Inflammatory macrophage (primary cell): ENCODE measurements at regions not wholly inside any gene's neighbourhood (a gene's known extent, or its start where the extent isn't known, plus 50 kb on each side); places are given as distances from the start of the nearest gene placed in this dataset.

Source experiments
- DNase-seq, 2 donors: peaks; one replicate each; pipeline ENCODE4 v3.0.0-alpha.2; 2020 to 2022

DNA sequence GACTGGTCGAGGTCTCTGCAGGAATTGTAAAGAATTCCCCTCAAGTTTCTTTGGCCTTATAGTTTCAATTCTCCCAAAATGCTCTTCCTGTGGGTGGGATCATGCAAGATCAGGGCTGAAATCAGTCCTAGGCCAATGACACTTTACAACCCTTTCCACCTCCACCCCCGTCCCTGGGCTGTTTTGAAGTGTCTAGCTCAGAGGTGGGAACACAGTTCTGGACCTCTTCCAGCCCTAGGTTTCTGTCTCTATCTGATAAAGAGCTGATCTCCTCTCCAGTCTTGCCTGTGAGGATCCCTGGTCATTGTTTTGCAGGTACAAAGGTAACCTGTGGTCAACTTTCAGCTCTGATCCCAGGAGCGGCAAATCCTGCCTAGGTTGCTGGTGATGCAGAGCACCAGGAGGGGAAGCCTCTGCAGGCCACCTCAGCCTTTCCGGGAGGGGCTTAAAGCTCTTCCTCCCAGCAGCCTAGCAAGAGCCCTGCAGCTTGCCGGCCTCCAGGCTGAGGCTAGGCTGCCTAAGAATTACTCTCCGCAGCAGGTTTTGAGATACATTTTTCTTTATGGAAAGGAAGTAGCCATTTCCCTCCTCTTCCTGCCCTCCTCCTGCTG is 69.8 kb upstream of the WIPF1 start:
- DNase-seq = peak; percentile 31 to 32

DNA sequence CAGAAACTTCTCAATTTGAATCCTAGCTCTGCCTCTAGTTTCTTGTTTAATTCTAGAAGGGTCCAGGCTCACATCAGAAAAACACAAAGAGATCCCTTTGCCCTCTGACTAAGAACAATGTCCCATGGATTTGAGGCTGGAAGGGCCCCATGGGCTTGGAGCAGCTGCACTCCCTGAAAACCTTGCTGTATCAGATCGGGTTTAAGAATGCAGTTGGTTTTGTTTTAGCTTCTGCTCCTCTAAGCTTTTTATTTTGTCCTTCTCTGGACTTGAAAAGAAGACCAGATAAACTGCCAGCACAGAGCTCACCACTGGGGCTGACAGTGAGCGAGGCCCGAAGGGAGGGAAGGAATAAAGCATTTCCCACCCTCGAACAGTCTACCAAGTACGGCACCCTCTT is 69.2 kb upstream of the WIPF1 start:
- no peak for DNase-seq

DNA sequence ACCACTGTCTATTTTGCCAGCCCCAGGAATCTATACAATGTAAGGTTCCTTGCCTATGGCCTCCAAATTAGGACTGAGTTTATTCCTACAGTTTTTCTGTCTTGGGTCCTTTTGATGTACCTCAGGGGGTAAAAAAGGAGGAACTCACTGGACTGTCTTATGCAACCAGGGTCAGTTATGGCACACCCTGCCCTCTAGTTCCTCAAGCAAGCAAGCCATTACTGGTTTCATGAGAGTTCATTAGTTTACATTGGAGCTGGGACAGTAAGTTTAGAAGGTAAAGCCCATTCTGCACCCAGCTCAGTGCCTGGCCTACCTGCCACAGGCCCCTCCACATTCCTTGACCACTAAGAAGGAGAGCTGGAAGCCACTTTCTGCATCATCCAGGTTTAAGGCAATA is 68.7 kb upstream of the WIPF1 start:
- DNase-seq = peak; percentile 85 to 91

DNA sequence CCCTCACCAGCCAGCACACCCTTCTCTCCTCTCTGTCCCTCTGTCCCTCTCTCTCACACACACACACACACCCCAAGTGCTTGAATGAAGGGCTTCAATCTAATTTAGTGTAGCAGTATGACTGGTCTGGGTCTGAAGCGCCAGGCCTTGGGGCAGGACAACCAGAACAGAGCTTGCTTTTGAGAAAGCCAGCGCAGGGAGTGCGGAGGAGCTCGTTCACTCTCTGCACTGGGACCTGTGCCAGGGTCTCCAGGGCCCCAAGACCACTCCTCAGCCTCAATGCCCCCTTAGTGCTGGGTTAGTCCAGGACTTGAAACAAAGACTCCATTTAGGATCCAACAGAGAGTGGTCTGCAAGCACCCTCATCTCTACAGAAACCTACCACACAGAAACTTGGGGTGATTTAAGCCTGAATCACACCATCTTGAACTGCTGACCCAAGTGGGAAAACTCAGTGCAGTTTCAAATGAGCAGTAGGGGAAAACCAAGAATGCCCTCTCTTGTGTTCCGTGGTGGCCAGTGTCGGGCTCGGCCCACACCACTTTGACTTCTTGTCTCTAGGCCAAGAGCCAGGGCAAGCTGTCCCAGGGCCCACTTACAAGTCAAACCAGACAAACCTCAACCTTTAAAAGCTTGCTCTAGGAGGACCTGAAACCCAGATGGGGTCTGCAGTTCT is 66.6 kb upstream of the WIPF1 start:
- no peak for DNase-seq

DNA sequence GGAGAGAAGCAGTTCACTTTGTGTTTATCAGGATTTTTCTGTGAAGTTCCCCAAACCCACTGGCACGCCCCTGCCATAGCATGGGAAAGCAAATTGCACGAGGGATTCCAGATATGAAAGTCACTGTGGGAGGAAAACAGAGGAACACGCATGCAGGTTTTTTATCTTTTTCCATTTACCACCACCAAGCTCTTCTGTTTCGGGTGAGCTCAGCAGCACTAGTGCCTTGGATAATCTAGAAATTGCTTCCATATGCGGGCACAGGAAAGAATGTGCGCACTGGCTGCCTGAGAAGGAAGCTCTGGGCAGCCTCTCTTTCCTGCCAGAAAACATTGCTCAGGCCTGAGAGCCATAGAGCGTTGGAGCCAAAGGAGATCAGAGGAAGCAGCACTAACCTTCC is 65.9 kb upstream of the WIPF1 start:
- DNase-seq = peak; percentile 33 to 61

DNA sequence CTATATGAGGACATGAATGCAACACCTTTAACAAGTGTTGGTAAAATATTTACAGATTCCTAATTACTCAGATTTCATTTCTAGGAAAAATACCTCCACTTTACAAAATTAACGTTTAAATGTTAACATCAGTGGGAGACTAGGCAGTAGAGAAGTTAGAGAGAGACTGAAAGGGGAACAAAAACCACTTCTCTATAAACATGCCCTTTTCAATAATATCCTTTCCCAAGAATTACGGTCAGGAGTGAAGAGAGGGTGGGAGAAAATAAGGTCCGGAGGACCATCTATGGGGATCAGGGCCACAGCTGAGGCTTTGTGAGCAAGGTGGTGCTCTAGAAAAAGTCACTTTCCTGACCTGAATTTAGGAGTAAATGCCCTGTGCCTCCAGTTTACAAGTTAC is 65.3 kb upstream of the WIPF1 start:
- DNase-seq = peak; percentile 38 to 67

DNA sequence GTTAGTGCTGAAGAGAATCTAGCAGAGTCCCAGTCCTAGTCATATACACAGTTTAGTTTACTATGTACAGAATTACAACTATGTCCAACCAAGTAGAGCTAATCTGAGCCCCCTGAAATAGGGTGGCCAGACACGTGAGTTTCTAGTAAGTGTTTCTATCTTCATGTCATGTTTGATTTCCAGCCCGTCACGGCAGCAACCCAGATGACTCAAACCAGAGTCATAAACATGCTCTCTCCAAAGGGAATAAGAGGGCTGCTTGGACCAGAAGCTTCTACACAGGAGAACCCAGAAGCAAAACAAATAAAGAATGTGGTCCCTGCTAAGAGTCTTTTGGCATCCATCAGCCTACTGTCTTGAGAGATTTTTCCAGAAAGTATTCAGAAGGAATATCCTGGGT is 64.9 kb upstream of the WIPF1 start:
- no peak for DNase-seq

DNA sequence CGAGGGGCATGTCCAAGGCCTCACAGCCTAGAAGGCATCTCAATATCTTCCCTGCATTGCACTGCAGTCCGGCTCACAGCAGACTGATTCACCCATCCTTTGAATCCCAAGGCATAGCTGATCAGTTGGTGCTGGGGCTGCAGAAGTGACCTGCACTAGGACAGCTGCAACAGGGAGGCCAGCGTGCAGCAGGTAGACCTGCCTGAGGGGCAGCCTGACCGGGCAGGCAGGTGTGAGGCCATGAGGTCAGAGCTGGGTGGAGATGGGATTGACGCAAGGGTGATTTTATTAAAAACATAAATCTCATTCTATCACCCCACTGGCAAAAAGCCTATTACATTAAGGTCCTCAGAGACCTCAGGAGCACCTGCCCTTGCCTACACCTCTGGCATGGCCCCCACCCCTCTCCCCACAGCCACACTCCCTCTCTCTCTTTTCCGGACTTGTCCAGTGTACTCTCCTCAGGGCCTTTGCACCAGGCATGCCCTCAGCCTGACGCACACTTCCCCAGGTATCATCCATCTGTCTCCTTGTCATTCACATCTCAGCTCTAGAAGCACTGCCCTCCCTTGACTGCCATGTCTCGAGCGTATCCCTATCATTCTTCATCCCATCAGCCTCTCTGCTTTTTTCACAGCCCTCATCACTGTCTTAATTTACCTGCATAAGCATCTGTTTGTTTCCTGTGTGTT is 63.5 kb upstream of the WIPF1 start:
- no peak for DNase-seq

DNA sequence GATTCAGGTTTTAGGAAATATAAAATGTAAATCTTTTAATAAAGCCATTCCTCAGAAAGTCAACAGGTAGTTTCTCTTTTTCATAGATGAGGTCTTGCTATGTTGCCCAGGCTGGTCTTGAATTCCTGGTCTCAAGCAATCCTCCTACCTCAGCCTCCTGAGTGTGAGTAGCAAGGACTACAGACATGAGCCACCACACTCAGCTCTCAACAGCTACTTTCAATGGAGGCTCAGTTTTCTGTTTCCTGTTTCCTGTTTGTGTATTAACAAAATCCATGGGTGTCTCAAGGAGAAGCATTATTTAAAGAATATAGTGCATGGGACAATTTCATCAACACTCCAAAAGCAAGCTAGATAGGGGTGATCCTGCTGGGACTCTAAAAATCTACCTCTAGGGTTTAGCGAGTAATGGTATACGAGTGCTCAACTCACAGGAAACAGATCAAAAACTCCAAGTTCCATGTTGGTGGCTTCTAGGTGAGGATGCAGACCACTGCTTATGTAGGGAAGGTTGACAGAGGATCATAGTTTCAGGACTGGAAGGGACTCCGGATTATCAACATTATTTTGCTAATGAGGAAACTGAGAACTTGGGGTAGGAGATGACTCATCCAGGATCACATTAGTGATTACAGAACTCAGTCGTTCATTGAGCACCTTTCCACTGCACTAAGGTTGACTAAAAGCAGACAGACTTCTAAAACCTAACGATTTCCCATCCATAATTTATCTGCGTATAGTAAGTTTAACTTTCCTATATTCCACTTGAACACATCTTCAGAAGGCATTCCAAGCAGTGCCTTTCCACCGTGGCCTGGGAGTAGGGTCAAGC is 61.7 kb upstream of the WIPF1 start:
- DNase-seq = no peak

DNA sequence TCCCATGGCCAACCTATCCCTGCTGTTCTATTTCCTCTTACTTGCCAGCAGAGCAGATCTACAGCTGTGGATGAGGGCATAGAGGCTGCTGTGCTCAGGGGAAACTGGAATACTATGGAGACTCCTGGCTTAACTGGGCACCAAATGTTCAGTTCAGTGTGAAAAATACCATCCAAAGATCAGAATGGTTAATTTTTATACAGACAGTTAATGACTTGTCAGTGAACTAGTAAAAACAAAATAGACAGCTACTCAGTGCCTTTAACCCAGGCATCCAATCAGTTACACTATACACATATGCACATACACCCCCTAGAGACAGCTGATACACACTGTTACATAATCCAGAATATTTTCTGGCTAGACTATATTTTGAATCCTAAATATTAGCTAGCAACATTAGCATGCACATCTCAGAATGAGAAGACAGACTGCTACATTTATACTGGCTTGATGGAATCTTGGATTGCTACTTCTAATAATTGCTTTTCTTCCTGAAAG is 59.1 kb upstream of the WIPF1 start:
- DNase-seq = no peak

DNA sequence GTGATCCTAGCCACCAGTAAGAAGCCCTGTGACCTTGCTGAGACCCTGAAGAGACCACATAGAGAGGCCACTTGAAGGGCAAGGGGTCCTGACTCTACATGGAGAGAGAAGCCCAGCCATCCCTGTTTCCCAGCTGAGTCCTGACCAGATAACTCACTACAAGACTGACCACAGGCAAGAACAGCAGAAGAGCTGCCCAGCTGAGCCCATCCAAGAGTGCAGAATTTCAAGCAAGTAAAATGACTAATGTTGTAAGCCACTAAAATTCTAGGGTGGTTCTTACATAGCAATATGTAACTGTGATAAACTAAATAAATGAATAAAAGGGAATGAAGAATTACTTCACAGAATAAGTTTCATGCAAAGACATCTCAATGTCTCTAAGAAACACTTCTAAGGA is 58.4 kb upstream of the WIPF1 start:
- no peak for DNase-seq

DNA sequence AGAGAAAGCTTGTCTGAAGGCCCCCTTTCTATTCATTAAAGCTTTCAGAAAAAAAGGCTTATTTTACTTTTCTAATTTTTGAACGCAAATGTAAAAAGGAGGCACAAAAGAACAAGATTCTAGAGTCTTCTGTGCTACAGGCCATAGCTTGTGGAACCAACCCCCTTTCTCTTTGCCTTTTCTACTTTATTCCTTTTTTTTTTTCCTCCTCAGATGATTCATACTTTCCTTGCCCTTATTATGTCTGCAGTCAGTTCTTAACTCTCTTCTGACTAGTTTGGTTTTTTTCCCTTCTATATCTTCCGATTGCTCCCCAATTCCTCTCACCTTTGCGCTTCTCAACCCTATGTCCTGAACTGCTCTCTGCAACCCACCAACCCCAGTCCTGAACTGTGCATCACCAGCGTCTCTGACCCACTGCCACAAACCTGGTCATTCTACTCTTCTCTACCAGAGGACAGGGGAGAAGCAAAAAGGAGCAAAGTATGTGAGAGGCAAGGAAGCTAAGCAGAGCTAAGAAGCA is 56.9 kb upstream of the WIPF1 start:
- DNase-seq = no peak

DNA sequence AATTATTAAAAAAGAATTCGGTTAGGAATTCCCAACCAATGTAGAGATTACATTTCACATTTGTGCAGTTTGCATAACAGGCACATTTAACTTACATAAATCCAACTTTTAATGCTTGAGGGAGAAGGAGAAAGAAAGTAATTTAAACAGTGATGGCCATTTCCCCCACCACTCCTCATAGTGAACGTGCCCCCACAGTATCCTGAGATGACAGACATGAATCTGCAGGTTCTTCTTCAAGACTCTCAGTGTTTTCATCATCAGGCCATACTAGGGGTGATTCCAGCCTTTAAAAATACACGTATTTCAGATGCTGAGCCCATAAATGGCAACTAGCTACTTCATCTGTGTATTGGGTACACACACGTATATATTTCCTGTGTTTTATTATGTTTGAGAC is 51.3 kb upstream of the WIPF1 start:
- no peak for DNase-seq
